T47D (cell line): ENCODE measurements at regions not wholly inside any gene's neighbourhood (a gene's known extent, or its start where the extent isn't known, plus 50 kb on each side); places are given as distances from the start of the nearest gene placed in this dataset.

Experiments used
- DNase-seq, 2 experiments: peaks; one replicate each; pipeline versions ENCODE4 v3.0.0 to v3.0.0-alpha.2; 2011 to 2012; ENCODE audit warnings: low read depth in 1 of 2, low spot score in 1 of 2
- JUND ChIP-seq: IDR thresholded peaks from 2 replicates; pipeline ENCODE4 v1.6.1; 2012; ENCODE audit warnings: low read depth
- in situ Hi-C: cut with HindIII; loops from 2 replicates; pipeline ENCODE4 v1.10.0; 2016; ENCODE audit warnings: low sequenced_read_pairs, low pct_unique_long_range_greater_than_20kb

DNA sequence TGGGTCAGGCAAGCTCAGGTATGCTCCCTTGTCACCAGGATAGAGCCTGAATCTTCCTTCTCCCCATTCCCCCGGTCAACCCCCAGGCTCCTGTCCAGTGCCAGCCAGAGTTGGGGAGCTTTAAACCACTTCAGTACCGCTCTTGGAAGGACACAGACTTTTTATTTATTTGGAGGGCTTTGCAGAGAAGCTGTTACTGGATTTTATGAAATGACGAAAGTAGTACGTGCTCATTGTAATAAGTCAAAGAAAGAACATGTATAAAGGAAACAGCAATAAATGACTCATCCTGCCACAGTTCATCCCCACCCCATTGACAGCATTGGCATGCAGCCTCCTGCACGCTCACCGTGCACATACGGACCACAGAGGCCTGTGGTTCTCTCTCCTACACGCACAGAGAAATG is 230.3 kb downstream of the AUH start:
- TF ChIP-seq JUND = no peak
- DNase-seq = no peak
- in situ Hi-C loops = no loop called here

DNA sequence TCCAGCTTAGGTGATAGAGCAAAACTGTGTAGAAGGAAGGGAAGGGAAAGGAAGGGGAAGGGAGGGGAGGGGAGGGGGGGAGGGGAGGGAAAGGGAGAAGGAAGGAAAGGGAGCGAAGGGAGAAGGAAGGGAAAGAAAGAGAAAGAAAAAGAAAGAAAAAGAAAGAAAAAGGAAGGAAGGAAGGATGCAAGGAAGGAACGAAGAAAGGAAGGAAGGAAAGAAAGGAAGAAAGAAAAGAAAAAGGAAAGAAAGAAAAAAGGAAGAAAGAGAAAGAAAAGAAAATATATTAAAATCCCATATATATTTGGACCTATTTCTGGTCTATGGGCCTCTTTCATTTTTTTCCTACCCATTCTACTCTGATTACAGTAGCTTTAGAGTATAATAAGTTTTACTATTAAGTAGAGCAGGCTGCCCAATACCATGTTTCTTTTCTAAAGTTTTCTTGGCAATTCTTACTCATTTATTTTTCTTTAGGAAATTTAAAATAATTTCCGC is 229.1 kb downstream of the AUH start:
- no peak for TF ChIP-seq JUND
- in situ Hi-C loops = no loop called here
- no peak for DNase-seq

DNA sequence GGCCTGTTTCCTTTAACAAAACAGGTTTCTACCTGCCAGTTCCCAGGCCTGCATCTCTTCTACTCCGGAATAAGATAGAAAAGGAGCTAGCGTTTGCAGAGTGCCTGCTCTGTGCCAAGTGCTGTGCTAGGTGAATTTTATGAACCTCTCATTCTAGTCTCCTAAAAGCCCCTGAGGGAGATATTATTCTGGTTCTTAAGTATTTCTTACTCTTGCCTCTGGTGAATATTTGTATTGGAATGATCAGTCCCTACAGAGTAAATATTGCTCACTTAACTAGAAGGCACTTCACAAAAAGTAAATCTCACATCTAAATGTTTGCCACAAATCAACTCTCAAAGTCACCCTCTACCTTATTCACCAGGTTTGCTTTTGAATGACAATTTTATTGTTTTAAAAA is 227.1 kb downstream of the AUH start:
- DNase-seq = peak in 1 of 2 experiments; percentile 47
- in situ Hi-C loops = no loop called here
- no peak for TF ChIP-seq JUND

DNA sequence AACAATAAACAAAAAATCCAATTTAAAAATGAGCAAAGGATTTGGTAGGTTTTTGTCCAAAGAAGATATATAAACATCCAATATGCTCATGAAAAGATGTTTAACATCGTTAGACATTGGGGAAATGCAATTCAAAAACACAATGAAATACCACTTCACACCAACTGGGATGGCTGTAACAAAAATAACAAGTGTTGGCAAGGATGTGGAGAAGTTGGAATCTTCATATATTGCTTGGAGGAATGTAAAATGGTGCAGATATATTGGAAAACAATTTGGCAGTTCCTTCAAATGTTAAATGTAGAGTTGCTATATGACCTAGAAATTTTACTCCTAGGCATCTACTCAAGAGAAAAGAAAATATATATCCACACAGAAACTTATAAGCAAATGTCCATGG is 224.3 kb downstream of the AUH start:
- no peak for DNase-seq
- in situ Hi-C loops = no loop called here
- no peak for TF ChIP-seq JUND

DNA sequence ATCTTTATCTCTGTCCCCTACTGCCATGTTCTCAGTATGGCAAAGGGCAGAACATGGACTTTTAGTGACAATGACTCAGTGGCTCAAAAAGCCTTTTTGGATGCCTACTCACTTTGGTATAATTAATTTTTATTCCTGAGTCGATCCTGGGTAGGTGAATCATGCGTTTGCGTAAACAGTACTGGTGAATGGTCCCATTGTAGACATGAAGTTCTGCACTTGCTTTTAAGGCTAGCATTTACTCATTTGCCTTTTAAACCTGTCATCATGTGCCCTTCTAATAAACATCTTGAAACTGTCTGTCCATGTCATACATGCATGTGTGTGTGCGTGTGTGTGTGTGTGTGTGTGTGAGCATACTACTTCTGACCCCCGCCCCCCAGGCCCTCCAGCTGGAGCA is 223.0 kb downstream of the AUH start:
- no peak for DNase-seq
- no peak for TF ChIP-seq JUND
- in situ Hi-C loops = no loop called here

DNA sequence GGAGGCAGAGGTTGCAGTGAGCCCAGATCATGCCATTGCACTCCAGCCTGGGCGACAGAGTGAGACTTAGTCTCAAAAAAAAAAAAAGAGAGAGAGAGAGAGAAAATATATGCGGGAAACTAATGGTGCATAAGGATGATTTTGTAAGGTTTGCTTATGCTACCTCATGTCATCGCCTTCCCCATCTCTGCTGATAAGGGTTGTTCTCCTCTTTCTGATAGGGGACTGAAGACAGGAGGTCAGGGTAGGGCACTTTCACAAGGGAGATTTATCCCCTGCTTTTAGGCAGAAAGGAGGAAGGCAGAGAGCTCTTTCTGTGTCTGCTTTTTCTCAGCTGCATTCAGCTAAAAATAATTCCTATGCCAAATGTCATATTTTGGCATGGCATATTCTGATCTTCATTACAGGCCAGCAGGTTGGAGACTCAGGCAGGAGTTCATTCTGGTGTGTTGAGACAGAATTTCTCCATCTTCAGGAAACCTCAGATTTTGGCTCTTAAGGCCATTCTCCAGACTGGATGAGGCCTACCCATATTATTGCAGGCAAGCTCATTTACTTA is 220.2 kb downstream of the AUH start:
- in situ Hi-C loops = no loop called here
- TF ChIP-seq JUND = no peak
- no peak for DNase-seq

DNA sequence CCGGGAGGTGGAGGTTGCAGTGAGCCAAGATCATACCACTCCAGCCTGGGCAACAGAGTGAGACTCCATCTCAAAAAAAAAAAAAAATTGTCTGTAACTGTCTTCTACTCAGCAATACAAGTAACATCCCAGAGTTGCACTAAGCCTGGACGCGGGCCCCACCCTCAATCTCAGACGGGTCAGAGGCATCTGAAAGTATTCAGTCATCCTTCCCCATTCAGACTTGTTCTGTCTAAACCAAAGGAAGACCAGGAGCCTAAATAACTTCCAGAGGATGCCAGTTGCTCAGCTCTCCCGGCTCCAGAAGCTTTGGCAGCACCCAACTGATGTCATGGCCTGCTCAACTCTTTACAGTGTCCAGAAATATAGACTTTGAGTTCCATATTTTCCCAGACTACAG is 218.6 kb downstream of the AUH start:
- no peak for TF ChIP-seq JUND
- DNase-seq = no peak
- in situ Hi-C loops = no loop called here

DNA sequence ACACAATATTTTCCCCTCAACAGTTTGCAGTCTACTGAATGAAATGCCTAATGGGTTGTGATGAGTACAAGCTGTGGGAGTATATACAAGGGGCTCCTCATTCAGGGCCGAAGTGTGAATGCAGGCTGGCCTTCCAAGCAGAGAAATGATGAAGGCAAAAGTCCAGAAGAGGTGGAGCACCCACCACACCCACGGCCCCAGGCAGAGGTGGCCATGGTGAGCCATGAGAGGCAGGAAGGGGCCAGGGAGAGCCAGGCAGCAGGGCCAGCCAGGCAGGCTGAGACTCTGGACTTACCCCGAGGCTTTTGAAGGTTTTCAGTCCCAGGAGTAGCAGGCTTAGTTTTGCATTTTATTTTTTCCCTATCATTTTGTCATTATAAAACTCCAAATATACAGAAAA is 218.1 kb downstream of the AUH start:
- DNase-seq = no peak
- TF ChIP-seq JUND = no peak

DNA sequence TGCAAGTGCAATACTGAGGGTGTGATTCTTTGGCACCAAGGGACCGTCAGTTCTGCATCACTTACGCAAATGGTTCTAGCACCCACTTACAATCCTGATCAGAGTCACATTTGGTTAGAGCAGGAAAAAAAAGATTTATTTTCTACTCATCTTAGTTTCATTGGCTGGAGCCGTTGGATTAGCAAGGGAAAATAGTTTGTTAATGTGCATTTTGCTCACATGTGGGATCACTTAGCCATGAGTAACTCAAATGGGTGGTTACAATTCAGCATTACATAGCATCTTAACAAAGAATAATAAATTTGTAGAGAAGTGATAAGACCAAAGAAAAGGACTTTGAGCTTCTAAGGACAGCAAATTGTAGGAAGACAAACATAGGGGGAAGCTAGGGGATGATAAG is 216.9 kb downstream of the AUH start:
- in situ Hi-C loops = no loop called here
- DNase-seq = no peak
- TF ChIP-seq JUND = no peak

More for the DNA sequence above, 218.1 kb downstream of the AUH start:
- in situ Hi-C loops = no loop called here

DNA sequence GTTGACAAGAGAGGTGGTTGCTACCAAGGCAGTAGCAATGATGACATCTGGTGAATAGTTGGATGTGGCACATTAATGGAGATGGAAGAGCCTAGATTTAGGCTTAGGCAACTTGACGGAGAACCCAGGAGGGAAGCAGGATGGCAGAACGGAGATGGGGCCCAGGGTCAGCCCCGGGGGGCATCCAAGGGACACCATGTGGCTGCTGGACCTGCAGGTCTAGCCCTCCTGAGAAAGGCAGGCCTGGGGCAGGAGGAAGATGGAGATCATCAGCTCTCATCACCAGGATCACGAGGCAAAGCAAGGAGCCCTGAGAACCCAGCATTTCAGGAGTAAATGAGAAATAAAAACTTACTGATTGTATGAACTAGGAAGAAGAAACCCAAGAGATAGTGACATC is 216.2 kb downstream of the AUH start:
- in situ Hi-C loops = no loop called here
- DNase-seq = no peak
- no peak for TF ChIP-seq JUND

DNA sequence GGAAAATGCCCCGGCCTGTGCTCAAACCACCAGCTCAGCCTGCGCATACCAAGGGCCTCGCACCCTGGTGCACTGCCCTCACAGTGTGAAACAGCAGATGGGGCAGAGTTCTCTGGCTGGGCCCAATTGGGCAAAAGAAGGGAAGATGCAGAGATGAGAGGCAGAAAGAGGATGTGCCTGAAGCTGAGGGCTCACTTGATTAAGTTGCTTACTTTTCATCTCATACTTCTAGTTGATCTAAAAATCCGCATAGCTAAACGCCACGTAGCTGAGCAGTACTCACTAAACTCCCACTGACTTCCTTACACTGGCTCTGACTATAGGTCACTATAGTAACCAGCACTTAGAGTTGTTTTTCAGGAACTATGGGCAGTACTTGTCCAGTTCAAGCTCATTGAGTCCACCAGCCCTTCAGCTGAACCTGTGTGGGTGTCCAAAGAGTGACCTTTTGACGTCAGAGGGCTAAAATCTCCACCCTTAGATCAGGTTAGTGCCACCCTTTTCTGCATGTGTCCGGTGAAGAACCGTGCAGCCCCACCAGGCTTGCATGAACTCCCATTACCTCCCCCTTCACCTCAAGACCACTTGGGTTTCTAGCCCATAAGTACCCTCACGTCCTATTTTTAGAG is 215.2 kb downstream of the AUH start:
- no peak for DNase-seq
- in situ Hi-C loops = no loop called here
- no peak for TF ChIP-seq JUND

DNA sequence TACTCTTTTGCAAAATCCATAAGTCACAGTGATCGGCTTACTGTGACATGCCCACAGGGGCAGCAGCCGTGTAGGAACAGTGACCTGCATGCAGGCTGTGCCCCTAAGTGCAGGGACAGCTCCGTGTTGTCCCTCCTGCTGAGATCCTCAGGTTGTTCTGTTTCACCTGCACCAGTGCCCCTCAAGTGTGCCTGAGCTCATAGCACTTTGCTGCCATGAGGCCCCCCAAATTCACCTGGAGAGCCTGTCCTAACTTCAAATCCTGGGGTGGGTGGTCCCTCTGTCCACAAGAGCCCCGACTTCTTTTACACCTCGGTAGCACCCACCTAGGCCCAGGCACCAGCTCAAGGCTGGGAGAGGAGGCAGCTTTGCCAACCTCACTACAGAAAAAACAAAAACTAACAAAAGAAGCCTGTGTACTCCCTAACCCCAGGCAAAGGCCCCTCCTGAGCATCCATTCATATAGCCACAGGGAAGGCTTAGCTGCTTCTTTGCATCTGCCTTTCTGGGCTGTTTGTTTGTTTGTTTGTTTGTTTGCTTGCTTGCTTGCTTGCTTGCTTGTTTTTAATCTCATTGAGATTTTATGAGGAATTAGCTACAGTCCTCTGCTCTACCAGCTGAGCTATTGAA is 214.5 kb downstream of the AUH start:
- no peak for DNase-seq
- in situ Hi-C loops = no loop called here
- TF ChIP-seq JUND = no peak

DNA sequence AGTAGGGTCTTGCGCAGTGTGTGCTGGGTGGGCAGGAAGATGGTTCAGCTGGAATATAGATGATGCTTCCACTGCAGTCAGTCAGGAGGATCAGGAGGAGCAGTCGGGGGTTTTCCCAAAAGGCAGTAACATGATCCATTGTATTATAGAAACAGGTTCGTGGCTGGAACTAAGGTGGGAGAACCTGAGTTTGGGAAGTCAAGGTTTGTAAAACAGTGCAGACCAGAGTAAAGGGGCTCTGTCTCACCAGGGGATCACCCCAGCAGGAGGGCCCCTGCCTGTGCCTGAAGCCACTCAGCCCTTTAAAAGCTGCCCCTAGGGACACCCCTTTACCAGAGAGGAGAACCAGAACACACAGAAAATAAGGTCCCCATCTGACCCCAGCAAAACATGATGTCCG is 213.4 kb downstream of the AUH start:
- in situ Hi-C loops = no loop called here
- TF ChIP-seq JUND = no peak
- DNase-seq = no peak
